HUES6 (cell line): ENCODE measurements at regions not wholly inside any gene's neighbourhood (a gene's known extent, or its start where the extent isn't known, plus 50 kb on each side); places are given as distances from the start of the nearest gene placed in this dataset.
A peak's percentile ranks its signal among the peaks of the same experiment; 100 is the strongest.
"Not testable (repeated sequence)": the region's sequence is repeated elsewhere in the genome, so short reads cannot be mapped to it uniquely, and the experiment has no call there.

Experiments
- H3K27ac ChIP-seq: 2 replicates; pipeline ENCODE4 v1.7.0; 2013; ENCODE audit warnings: low read depth, mild to moderate bottlenecking, low read length, inconsistent platforms
- H3K27me3 ChIP-seq: 2 replicates; pipeline ENCODE4 v1.6.1; 2013; ENCODE audit warnings: low read length; ENCODE audit not compliant: control insufficient read depth, insufficient read depth
- H3K36me3 ChIP-seq: 2 replicates; pipeline ENCODE4 v1.6.1; 2013; ENCODE audit warnings: low read length; ENCODE audit not compliant: control insufficient read depth, insufficient read depth
- H3K4me1 ChIP-seq: 2 replicates; pipeline ENCODE4 v1.6.1; 2013; ENCODE audit warnings: low read length; ENCODE audit not compliant: control insufficient read depth, insufficient read depth
- H3K4me3 ChIP-seq: 2 replicates; pipeline ENCODE4 v1.5.1; 2013; ENCODE audit warnings: low read depth, low read length
- H3K9ac ChIP-seq: one replicate; pipeline ENCODE4 v1.6.1; 2013; ENCODE audit warnings: mild to moderate bottlenecking, low read length
- H3K9me3 ChIP-seq: 2 replicates; pipeline ENCODE4 v1.6.1; 2013; ENCODE audit warnings: low read depth, low read length; ENCODE audit not compliant: control insufficient read depth, insufficient read depth

DNA sequence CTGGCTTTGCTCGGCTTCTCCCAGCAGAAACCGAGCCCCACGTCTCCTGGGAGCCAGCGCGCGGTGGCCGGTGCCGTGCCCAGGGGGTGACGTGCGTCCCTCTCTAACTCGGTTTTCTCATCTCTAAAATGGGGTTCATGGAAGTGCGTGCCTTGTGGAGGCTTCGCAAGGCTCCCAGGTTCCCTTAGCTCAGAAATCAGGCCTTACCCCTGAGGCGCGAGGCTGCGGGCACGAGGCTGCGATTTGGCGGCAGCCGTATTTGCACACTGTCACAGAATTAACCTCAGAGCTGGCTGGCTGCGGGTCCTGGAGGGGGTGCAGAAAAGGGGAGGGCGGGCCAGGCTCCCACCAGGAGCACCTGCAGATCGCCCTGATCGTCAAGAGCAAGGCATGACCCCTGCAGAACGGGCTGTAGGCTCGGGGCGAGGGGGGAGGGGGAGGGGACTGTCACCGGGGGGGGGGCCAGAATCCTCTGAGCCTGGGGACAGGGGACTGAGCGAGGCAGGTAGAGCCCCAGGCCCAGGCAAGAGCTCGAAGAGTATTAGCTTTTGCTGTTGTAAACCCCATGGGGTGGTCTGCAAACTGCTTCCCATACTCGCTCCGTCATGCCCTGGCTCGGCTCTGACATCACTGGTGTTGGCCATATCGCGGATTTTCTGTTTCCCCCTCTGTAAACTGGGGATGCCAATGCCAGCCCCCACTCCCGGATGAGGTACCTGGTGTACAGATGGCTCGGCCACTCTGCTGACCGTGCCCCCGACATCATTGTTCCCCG, 62.2 kb downstream of the CCNE1 start:
- Histone ChIP-seq H3K27me3 (peaks cover 21% of the 10 kb centered on the region), H3K9me3 (no peaks in the 10 kb centered on the region), H3K27ac (no peak overlapping the region), H3K4me3 (peak overlapping the region; percentile 71), H3K9ac (no peak overlapping the region), H3K4me1 (no peaks in the 10 kb centered on the region), H3K36me3 (no peaks in the 10 kb centered on the region)

GRCh38 chr19:29875931-29876330, 64.1 kb downstream of the CCNE1 start:
- H3K9me3 ChIP-seq = no peaks in the 10 kb centered on the region
- H3K4me3 ChIP-seq = no peak overlapping the region
- no peaks in the 10 kb centered on the region for H3K36me3 ChIP-seq
- H3K9ac ChIP-seq = no peak overlapping the region
- H3K27ac ChIP-seq = no peak overlapping the region
- H3K27me3 ChIP-seq = peaks cover 21% of the 10 kb centered on the region
- no peaks in the 10 kb centered on the region for H3K4me1 ChIP-seq

GRCh38 chr19:29876414-29876813, 64.6 kb downstream of the CCNE1 start:
- no peak overlapping the region for H3K4me3 ChIP-seq
- no peak overlapping the region for H3K9ac ChIP-seq
- no peak overlapping the region for H3K27ac ChIP-seq
- no peaks in the 10 kb centered on the region for H3K36me3 ChIP-seq
- peaks cover 21% of the 10 kb centered on the region for H3K27me3 ChIP-seq
- no peaks in the 10 kb centered on the region for H3K9me3 ChIP-seq
- no peaks in the 10 kb centered on the region for H3K4me1 ChIP-seq

- not testable (repeated sequence) for H3K9me3 ChIP-seq, H3K9ac ChIP-seq, H3K27ac ChIP-seq, H3K4me3 ChIP-seq, H3K36me3 ChIP-seq, H3K4me1 ChIP-seq
- peaks cover 21% of the 10 kb centered on the region for H3K27me3 ChIP-seq
Observed at GRCh38 chr19:29876908-29877307, 65.1 kb downstream of the CCNE1 start.

- no peaks in the 10 kb centered on the region for H3K9me3 ChIP-seq
- no peaks in the 10 kb centered on the region for H3K36me3 ChIP-seq
- no peak overlapping the region for H3K9ac ChIP-seq
- H3K27ac ChIP-seq = no peak overlapping the region
- H3K4me3 ChIP-seq = no peak overlapping the region
- H3K27me3 ChIP-seq = peaks cover 4% of the 10 kb centered on the region; the same call in 1 of the 2 replicates
- peaks cover 4% of the 10 kb centered on the region; the same call in 1 of the 2 replicates for H3K4me1 ChIP-seq
Observed at GRCh38 chr19:29878973-29879654, 62.9 kb upstream of the URI1 start.

GRCh38 chr19:29879655-29879974, 62.4 kb upstream of the URI1 start:
- Histone ChIP-seq H3K27ac (no peak overlapping the region), H3K36me3 (no peaks in the 10 kb centered on the region), H3K4me3 (no peak overlapping the region), H3K9ac (no peak overlapping the region), H3K4me1 (peaks cover 4% of the 10 kb centered on the region; the same call in 1 of the 2 replicates), H3K9me3 (no peaks in the 10 kb centered on the region), H3K27me3 (no peaks in the 10 kb centered on the region; the same call in 1 of the 2 replicates)

GRCh38 chr19:29880498-29881081, 61.4 kb upstream of the URI1 start:
- Histone ChIP-seq H3K36me3 (no peaks in the 10 kb centered on the region), H3K27me3 (no peaks in the 10 kb centered on the region; the same call in 1 of the 2 replicates), H3K4me3 (no peak overlapping the region), H3K27ac (no peak overlapping the region), H3K4me1 (peaks cover 4% of the 10 kb centered on the region; the same call in 1 of the 2 replicates), H3K9me3 (no peaks in the 10 kb centered on the region), H3K9ac (no peak overlapping the region)

DNA sequence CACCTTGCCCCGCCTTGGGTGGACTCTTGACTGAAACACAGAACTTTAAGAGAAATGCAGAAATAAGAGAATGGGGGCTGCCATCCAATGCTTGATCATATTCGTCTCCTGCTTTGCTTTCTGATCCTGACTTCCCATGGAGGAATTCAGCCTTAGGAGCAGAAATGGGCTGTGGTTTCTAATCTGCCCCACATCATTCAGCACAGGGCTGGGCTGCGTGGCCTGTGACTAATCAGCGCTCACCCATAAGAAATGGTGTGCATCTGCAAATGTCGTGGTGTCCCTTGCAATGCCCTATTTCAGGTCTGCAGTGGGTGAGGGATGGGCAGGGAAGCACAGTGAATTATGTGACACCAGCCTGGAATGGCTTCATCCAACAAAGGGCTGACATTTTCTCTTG, 60.7 kb upstream of the URI1 start:
- H3K4me3 ChIP-seq = no peak overlapping the region
- no peak overlapping the region for H3K27ac ChIP-seq
- H3K9me3 ChIP-seq = no peaks in the 10 kb centered on the region
- H3K27me3 ChIP-seq = no peaks in the 10 kb centered on the region
- H3K4me1 ChIP-seq = peaks cover 4% of the 10 kb centered on the region; the same call in 1 of the 2 replicates
- H3K9ac ChIP-seq = no peak overlapping the region
- H3K36me3 ChIP-seq = no peaks in the 10 kb centered on the region

DNA sequence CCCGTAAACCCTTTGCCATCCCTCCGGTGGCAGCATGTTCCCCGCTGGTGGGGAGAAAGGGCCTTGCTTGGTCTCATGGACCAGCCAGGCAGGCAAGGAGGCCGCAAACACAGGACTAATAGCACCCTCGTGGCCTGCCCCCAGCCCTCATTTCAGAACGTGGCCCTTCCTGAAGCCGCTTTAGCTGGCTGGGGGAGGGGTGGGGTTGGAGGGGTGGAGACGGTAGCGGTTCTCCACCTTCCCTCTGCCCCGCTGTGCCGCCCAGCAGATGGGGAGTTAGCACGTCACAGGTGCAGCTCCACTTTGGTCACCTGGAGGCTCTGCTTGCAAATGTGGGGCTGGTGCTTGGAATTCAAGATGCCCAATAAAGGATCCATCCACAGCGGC, 59.3 kb upstream of the URI1 start:
- Histone ChIP-seq H3K36me3 (no peaks in the 10 kb centered on the region), H3K4me1 (peaks cover 4% of the 10 kb centered on the region; the same call in 1 of the 2 replicates), H3K27ac (no peak overlapping the region), H3K9me3 (no peaks in the 10 kb centered on the region), H3K4me3 (no peak overlapping the region), H3K27me3 (no peaks in the 10 kb centered on the region), H3K9ac (no peak overlapping the region)

GRCh38 chr19:29884044-29884443, 58.0 kb upstream of the URI1 start:
- Histone ChIP-seq H3K4me1 (peaks cover 4% of the 10 kb centered on the region; the same call in 1 of the 2 replicates), H3K4me3 (no peak overlapping the region), H3K9ac (no peak overlapping the region), H3K27ac (no peak overlapping the region), H3K9me3 (no peaks in the 10 kb centered on the region), H3K27me3 (no peaks in the 10 kb centered on the region), H3K36me3 (no peaks in the 10 kb centered on the region)

DNA sequence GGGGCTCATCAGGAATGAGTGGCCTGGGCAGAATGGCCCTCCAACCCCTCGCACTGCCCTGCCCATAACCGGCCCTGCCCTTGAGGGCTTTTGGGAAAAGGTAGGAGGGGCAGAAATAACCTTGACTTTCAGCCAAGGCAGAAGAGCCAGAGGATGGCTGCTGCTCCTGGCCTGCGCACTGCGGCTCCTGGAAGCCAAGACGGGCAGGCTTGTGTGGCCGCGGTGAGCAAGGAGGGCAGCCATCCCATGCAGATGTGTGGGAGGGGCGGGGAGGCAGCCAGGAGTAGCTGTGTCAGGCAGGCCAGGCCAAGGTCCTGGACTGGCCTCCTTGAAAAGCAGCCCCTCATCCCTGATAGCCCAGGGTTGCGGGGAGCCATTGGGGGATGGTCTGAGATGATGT, 57.6 kb upstream of the URI1 start:
- peaks cover 4% of the 10 kb centered on the region; the same call in 1 of the 2 replicates for H3K4me1 ChIP-seq
- no peak overlapping the region for H3K27ac ChIP-seq
- H3K9me3 ChIP-seq = no peaks in the 10 kb centered on the region
- H3K27me3 ChIP-seq = no peaks in the 10 kb centered on the region
- H3K4me3 ChIP-seq = no peak overlapping the region
- no peak overlapping the region for H3K9ac ChIP-seq
- no peaks in the 10 kb centered on the region for H3K36me3 ChIP-seq
